ENCODE measurements at regions not wholly inside any gene's neighbourhood (a gene's known extent, or its start where the extent isn't known, plus 50 kb on each side); places are given as distances from the start of the nearest gene placed in this dataset.

GRCh38 chr11:112637876-112638275 is 323.3 kb upstream of the NCAM1 start:
- Histone ChIP-seq H3K27me3 (ENCODE audit: control insufficient read depth, insufficient read depth, low read length) (no peaks in the 10 kb centered on the region), H3K9me3 (ENCODE audit: control insufficient read depth, insufficient read depth, low read length) (peaks cover 9% of the 10 kb centered on the region), H3K9ac (ENCODE audit: low read depth, low read length) (no peak overlapping the region), H3K4me1 (ENCODE audit: control insufficient read depth, insufficient read depth, low read length) (peaks cover 13% of the 10 kb centered on the region), H3K36me3 (ENCODE audit: control insufficient read depth, insufficient read depth, low read length) (no peaks in the 10 kb centered on the region), H3K4me3 (ENCODE audit: low read depth, low read length) (no peak overlapping the region), H3K27ac (ENCODE audit: low read depth, low read length) (no peak overlapping the region)

- Histone ChIP-seq H3K27ac (ENCODE audit: low read depth, low read length) (no peak overlapping the region), H3K4me1 (ENCODE audit: control insufficient read depth, insufficient read depth, low read length) (peaks cover 10% of the 10 kb centered on the region), H3K9ac (ENCODE audit: low read depth, low read length) (no peak overlapping the region), H3K4me3 (ENCODE audit: low read depth, low read length) (no peak overlapping the region), H3K9me3 (ENCODE audit: control insufficient read depth, insufficient read depth, low read length) (peaks cover 9% of the 10 kb centered on the region), H3K36me3 (ENCODE audit: control insufficient read depth, insufficient read depth, low read length) (no peaks in the 10 kb centered on the region), H3K27me3 (ENCODE audit: control insufficient read depth, insufficient read depth, low read length) (no peaks in the 10 kb centered on the region)
Observed at GRCh38 chr11:112639469-112639868, 321.8 kb upstream of the NCAM1 start.

- Histone ChIP-seq H3K27me3 (ENCODE audit: control insufficient read depth, insufficient read depth, low read length) (no peaks in the 10 kb centered on the region), H3K27ac (ENCODE audit: low read depth, low read length) (no peak overlapping the region), H3K36me3 (ENCODE audit: control insufficient read depth, insufficient read depth, low read length) (no peaks in the 10 kb centered on the region), H3K9ac (ENCODE audit: low read depth, low read length) (no peak overlapping the region), H3K4me3 (ENCODE audit: low read depth, low read length) (no peak overlapping the region), H3K9me3 (ENCODE audit: control insufficient read depth, insufficient read depth, low read length) (peaks cover 9% of the 10 kb centered on the region), H3K4me1 (ENCODE audit: control insufficient read depth, insufficient read depth, low read length) (no peaks in the 10 kb centered on the region)
Observed at GRCh38 chr11:112643416-112643815, 317.8 kb upstream of the NCAM1 start.

GRCh38 chr11:112644410-112645131 is 316.6 kb upstream of the NCAM1 start:
- Histone ChIP-seq H3K9me3 (ENCODE audit: control insufficient read depth, insufficient read depth, low read length) (peaks cover 7% of the 10 kb centered on the region), H3K27me3 (ENCODE audit: control insufficient read depth, insufficient read depth, low read length) (no peaks in the 10 kb centered on the region), H3K4me1 (ENCODE audit: control insufficient read depth, insufficient read depth, low read length) (no peaks in the 10 kb centered on the region), H3K27ac (ENCODE audit: low read depth, low read length) (no peak overlapping the region), H3K4me3 (ENCODE audit: low read depth, low read length) (no peak overlapping the region), H3K9ac (ENCODE audit: low read depth, low read length) (no peak overlapping the region), H3K36me3 (ENCODE audit: control insufficient read depth, insufficient read depth, low read length) (no peaks in the 10 kb centered on the region)

- Histone ChIP-seq H3K9me3 (ENCODE audit: control insufficient read depth, insufficient read depth, low read length) (no peaks in the 10 kb centered on the region), H3K27ac (ENCODE audit: low read depth, low read length) (no peak overlapping the region), H3K36me3 (ENCODE audit: control insufficient read depth, insufficient read depth, low read length) (no peaks in the 10 kb centered on the region), H3K4me1 (ENCODE audit: control insufficient read depth, insufficient read depth, low read length) (peaks cover 4% of the 10 kb centered on the region; the same call in 1 of the 2 replicates), H3K4me3 (ENCODE audit: low read depth, low read length) (no peak overlapping the region), H3K9ac (ENCODE audit: low read depth, low read length) (no peak overlapping the region), H3K27me3 (ENCODE audit: control insufficient read depth, insufficient read depth, low read length) (no peaks in the 10 kb centered on the region)
Observed at GRCh38 chr11:112649856-112650255, 311.4 kb upstream of the NCAM1 start.

- Histone ChIP-seq H3K27ac (ENCODE audit: low read depth, low read length) (no peak overlapping the region), H3K4me3 (ENCODE audit: low read depth, low read length) (no peak overlapping the region), H3K27me3 (ENCODE audit: control insufficient read depth, insufficient read depth, low read length) (no peaks in the 10 kb centered on the region), H3K36me3 (ENCODE audit: control insufficient read depth, insufficient read depth, low read length) (no peaks in the 10 kb centered on the region), H3K4me1 (ENCODE audit: control insufficient read depth, insufficient read depth, low read length) (peaks cover 4% of the 10 kb centered on the region; the same call in 1 of the 2 replicates), H3K9ac (ENCODE audit: low read depth, low read length) (no peak overlapping the region), H3K9me3 (ENCODE audit: control insufficient read depth, insufficient read depth, low read length) (no peaks in the 10 kb centered on the region)
Observed at GRCh38 chr11:112650527-112650926, 310.7 kb upstream of the NCAM1 start.

- Histone ChIP-seq H3K36me3 (ENCODE audit: control insufficient read depth, insufficient read depth, low read length) (no peaks in the 10 kb centered on the region), H3K9me3 (ENCODE audit: control insufficient read depth, insufficient read depth, low read length) (no peaks in the 10 kb centered on the region), H3K27ac (ENCODE audit: low read depth, low read length) (no peak overlapping the region), H3K9ac (ENCODE audit: low read depth, low read length) (no peak overlapping the region), H3K27me3 (ENCODE audit: control insufficient read depth, insufficient read depth, low read length) (no peaks in the 10 kb centered on the region), H3K4me1 (ENCODE audit: control insufficient read depth, insufficient read depth, low read length) (peaks cover 4% of the 10 kb centered on the region; the same call in 1 of the 2 replicates), H3K4me3 (ENCODE audit: low read depth, low read length) (no peak overlapping the region)
Observed at GRCh38 chr11:112651386-112651785, 309.8 kb upstream of the NCAM1 start.

GRCh38 chr11:112652786-112653390 is 308.3 kb upstream of the NCAM1 start:
- Histone ChIP-seq H3K4me3 (ENCODE audit: low read depth, low read length) (no peak overlapping the region), H3K9ac (ENCODE audit: low read depth, low read length) (no peak overlapping the region), H3K27ac (ENCODE audit: low read depth, low read length) (no peak overlapping the region), H3K27me3 (ENCODE audit: control insufficient read depth, insufficient read depth, low read length) (no peaks in the 10 kb centered on the region), H3K36me3 (ENCODE audit: control insufficient read depth, insufficient read depth, low read length) (no peaks in the 10 kb centered on the region), H3K9me3 (ENCODE audit: control insufficient read depth, insufficient read depth, low read length) (no peaks in the 10 kb centered on the region), H3K4me1 (ENCODE audit: control insufficient read depth, insufficient read depth, low read length) (peaks cover 4% of the 10 kb centered on the region; the same call in 1 of the 2 replicates)

GRCh38 chr11:112655371-112655770 is 305.8 kb upstream of the NCAM1 start:
- Histone ChIP-seq H3K36me3 (ENCODE audit: control insufficient read depth, insufficient read depth, low read length) (no peaks in the 10 kb centered on the region), H3K4me1 (ENCODE audit: control insufficient read depth, insufficient read depth, low read length) (peaks cover 4% of the 10 kb centered on the region; the same call in 1 of the 2 replicates), H3K27me3 (ENCODE audit: control insufficient read depth, insufficient read depth, low read length) (no peaks in the 10 kb centered on the region), H3K4me3 (ENCODE audit: low read depth, low read length) (no peak overlapping the region), H3K9me3 (ENCODE audit: control insufficient read depth, insufficient read depth, low read length) (no peaks in the 10 kb centered on the region), H3K9ac (ENCODE audit: low read depth, low read length) (no peak overlapping the region), H3K27ac (ENCODE audit: low read depth, low read length) (no peak overlapping the region)

- Histone ChIP-seq H3K36me3 (ENCODE audit: control insufficient read depth, insufficient read depth, low read length) (no peaks in the 10 kb centered on the region), H3K4me1 (ENCODE audit: control insufficient read depth, insufficient read depth, low read length) (no peaks in the 10 kb centered on the region), H3K9ac (ENCODE audit: low read depth, low read length) (no peak overlapping the region), H3K9me3 (ENCODE audit: control insufficient read depth, insufficient read depth, low read length) (no peaks in the 10 kb centered on the region), H3K27ac (ENCODE audit: low read depth, low read length) (no peak overlapping the region), H3K4me3 (ENCODE audit: low read depth, low read length) (no peak overlapping the region), H3K27me3 (ENCODE audit: control insufficient read depth, insufficient read depth, low read length) (no peaks in the 10 kb centered on the region)
Observed at GRCh38 chr11:112656772-112657428, 304.3 kb upstream of the NCAM1 start.

- Histone ChIP-seq H3K36me3 (ENCODE audit: control insufficient read depth, insufficient read depth, low read length) (no peaks in the 10 kb centered on the region), H3K4me1 (ENCODE audit: control insufficient read depth, insufficient read depth, low read length) (no peaks in the 10 kb centered on the region), H3K27ac (ENCODE audit: low read depth, low read length) (no peak overlapping the region), H3K9ac (ENCODE audit: low read depth, low read length) (no peak overlapping the region), H3K27me3 (ENCODE audit: control insufficient read depth, insufficient read depth, low read length) (no peaks in the 10 kb centered on the region), H3K4me3 (ENCODE audit: low read depth, low read length) (no peak overlapping the region), H3K9me3 (ENCODE audit: control insufficient read depth, insufficient read depth, low read length) (no peaks in the 10 kb centered on the region)
Observed at GRCh38 chr11:112658431-112658878, 302.8 kb upstream of the NCAM1 start.
